ENCODE measurements at regions not wholly inside any gene's neighbourhood (a gene's known extent, or its start where the extent isn't known, plus 50 kb on each side); places are given as distances from the start of the nearest gene placed in this dataset.

GRCh38 chr13:81577601-81578195, 1236.8 kb upstream of the SPRY2 start:
- Histone ChIP-seq H3K4me3 (no peak overlapping the region), H3K27me3 (no peaks in the 10 kb centered on the region), H3K36me3 (no peaks in the 10 kb centered on the region), H3K9me3 (no peaks in the 10 kb centered on the region), H3K27ac (no peak overlapping the region), H3K4me1 (no peaks in the 10 kb centered on the region)
- TF ChIP-seq, protein P1, sequence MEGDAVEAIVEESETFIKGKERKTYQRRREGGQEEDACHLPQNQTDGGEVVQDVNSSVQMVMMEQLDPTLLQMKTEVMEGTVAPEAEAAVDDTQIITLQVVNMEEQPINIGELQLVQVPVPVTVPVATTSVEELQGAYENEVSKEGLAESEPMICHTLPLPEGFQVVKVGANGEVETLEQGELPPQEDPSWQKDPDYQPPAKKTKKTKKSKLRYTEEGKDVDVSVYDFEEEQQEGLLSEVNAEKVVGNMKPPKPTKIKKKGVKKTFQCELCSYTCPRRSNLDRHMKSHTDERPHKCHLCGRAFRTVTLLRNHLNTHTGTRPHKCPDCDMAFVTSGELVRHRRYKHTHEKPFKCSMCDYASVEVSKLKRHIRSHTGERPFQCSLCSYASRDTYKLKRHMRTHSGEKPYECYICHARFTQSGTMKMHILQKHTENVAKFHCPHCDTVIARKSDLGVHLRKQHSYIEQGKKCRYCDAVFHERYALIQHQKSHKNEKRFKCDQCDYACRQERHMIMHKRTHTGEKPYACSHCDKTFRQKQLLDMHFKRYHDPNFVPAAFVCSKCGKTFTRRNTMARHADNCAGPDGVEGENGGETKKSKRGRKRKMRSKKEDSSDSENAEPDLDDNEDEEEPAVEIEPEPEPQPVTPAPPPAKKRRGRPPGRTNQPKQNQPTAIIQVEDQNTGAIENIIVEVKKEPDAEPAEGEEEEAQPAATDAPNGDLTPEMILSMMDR (IDR thresholded peaks at IDR 0.05): no peak
- no peak for TF ChIP-seq POLR2A (IDR thresholded peaks at IDR 0.05)
- intact Hi-C loops (cut with DNase I; ENCODE audit: low total_unique reads): no loop called here
- no peak for DNase-seq

GRCh38 chr13:81568824-81569223, 1227.9 kb upstream of the SPRY2 start:
- H3K4me3 ChIP-seq: no peak overlapping the region
- no peak for TF ChIP-seq POLR2A (IDR thresholded peaks at IDR 0.05)
- TF ChIP-seq, protein P1 (IDR thresholded peaks at IDR 0.05): no peak
- intact Hi-C loops (cut with DNase I; ENCODE audit: low total_unique reads): no loop called here
- no peak overlapping the region for H3K27ac ChIP-seq
- H3K9me3 ChIP-seq: no peaks in the 10 kb centered on the region
- DNase-seq: no peak
- no peaks in the 10 kb centered on the region for H3K27me3 ChIP-seq
- no peaks in the 10 kb centered on the region for H3K36me3 ChIP-seq
- H3K4me1 ChIP-seq: no peaks in the 10 kb centered on the region

DNA sequence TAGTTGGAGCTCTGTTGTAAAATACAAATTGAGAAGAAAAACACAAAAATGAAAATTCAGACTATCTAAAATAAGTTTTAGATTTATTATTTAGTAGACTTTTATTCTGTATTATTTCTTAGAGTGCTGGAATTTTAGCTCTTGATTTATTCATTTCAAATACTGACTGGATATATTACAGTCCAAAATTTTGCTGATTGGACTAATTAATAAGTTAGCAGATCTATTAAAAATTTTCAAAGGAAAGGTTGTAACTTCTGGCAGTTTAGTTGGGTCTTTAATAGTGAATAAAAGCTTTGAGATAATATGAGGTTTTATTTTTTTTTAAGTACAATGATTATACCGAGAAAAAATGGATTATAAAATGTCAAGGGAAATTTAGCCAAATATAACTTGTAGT, 1224.9 kb upstream of the SPRY2 start:
- Histone ChIP-seq H3K9me3 (no peaks in the 10 kb centered on the region), H3K4me1 (no peaks in the 10 kb centered on the region), H3K36me3 (no peaks in the 10 kb centered on the region), H3K27ac (no peak overlapping the region), H3K27me3 (no peaks in the 10 kb centered on the region), H3K4me3 (no peak overlapping the region)
- no peak for TF ChIP-seq POLR2A (IDR thresholded peaks at IDR 0.05)
- TF ChIP-seq, protein P1 (IDR thresholded peaks at IDR 0.05): no peak
- intact Hi-C loops (cut with DNase I; ENCODE audit: low total_unique reads): no loop called here
- no peak for DNase-seq

GRCh38 chr13:81563091-81563490, 1222.2 kb upstream of the SPRY2 start:
- Histone ChIP-seq H3K36me3 (no peaks in the 10 kb centered on the region), H3K4me1 (no peaks in the 10 kb centered on the region), H3K9me3 (no peaks in the 10 kb centered on the region), H3K27me3 (no peaks in the 10 kb centered on the region), H3K27ac (no peak overlapping the region), H3K4me3 (no peak overlapping the region)
- TF ChIP-seq, protein P1 (IDR thresholded peaks at IDR 0.05): no peak
- no peak for TF ChIP-seq POLR2A (IDR thresholded peaks at IDR 0.05)
- no peak for DNase-seq
- intact Hi-C loops (cut with DNase I; ENCODE audit: low total_unique reads): no loop called here

DNA sequence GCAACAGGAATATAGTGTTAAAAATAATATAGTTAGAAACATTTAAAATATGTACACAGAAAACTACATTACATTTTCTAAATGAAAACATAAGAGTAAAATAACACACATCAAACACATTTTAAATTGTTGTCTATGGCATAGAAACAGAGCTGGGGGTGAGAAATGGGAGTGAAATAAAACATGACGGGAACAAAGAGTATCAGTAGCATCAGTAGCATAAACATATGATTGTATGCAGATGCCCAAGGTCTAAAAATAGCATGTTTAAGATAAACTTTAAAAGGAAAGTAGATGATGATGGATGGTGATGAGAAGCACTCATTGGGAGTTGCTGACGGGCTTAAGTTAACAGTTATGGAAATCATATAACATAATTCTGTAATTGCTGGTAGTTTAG, 1221.7 kb upstream of the SPRY2 start:
- Histone ChIP-seq H3K9me3 (no peaks in the 10 kb centered on the region), H3K36me3 (no peaks in the 10 kb centered on the region), H3K27ac (no peak overlapping the region), H3K4me3 (no peak overlapping the region), H3K27me3 (no peaks in the 10 kb centered on the region), H3K4me1 (no peaks in the 10 kb centered on the region)
- intact Hi-C loops (cut with DNase I; ENCODE audit: low total_unique reads): no loop called here
- DNase-seq: no peak
- no peak for TF ChIP-seq POLR2A (IDR thresholded peaks at IDR 0.05)
- TF ChIP-seq, protein P1 (IDR thresholded peaks at IDR 0.05): no peak
